Parathyroid adenoma (tissue), 2 donors: ENCODE measurements at regions not wholly inside any gene's neighbourhood (a gene's known extent, or its start where the extent isn't known, plus 50 kb on each side); places are given as distances from the start of the nearest gene placed in this dataset.

ENCODE experiments used
- H2AFZ ChIP-seq: fragments of 300-600 bp; sonication (generic); one replicate; pipeline ENCODE4 v1.7.0; 2017; ENCODE audit warnings: antibody characterized with exemption, mild to moderate bottlenecking
- H3K27ac ChIP-seq: fragments of 300-600 bp; sonication (generic); one replicate; pipeline ENCODE4 v1.7.0; 2017
- H3K27me3 ChIP-seq: fragments of 300-600 bp; sonication (generic); one replicate; pipeline ENCODE4 v1.7.0; 2017; ENCODE audit warnings: low read length; ENCODE audit not compliant: control insufficient read depth, insufficient read depth
- H3K36me3 ChIP-seq: fragments of 300-600 bp; sonication (generic); one replicate; pipeline ENCODE4 v1.7.0; 2017; ENCODE audit warnings: low read length; ENCODE audit not compliant: control insufficient read depth, insufficient read depth
- H3K4me1 ChIP-seq: fragments of 300-600 bp; sonication (generic); one replicate; pipeline ENCODE4 v1.7.0; 2017; ENCODE audit warnings: control low read depth
- H3K4me2 ChIP-seq: fragments of 300-600 bp; sonication (generic); one replicate; pipeline ENCODE4 v1.7.0; 2017; ENCODE audit warnings: low read length
- H3K4me3 ChIP-seq: fragments of 300-600 bp; sonication (generic); one replicate; pipeline ENCODE4 v1.7.0; 2017; ENCODE audit warnings: low read depth, low read length
- H3K79me2 ChIP-seq: fragments of 300-600 bp; sonication (generic); one replicate; pipeline ENCODE4 v1.7.0; 2017; ENCODE audit warnings: control low read depth
- H3K9ac ChIP-seq: fragments of 300-600 bp; sonication (generic); one replicate; pipeline ENCODE4 v1.7.0; 2017; ENCODE audit warnings: mild to moderate bottlenecking
- H3K9me3 ChIP-seq: fragments of 300-600 bp; sonication (generic); one replicate; pipeline ENCODE4 v1.7.0; 2017; ENCODE audit warnings: low read length; ENCODE audit not compliant: control insufficient read depth
- CTCF ChIP-seq: fragments of 300-600 bp; sonication (generic); IDR thresholded peaks from one replicate; pipeline ENCODE4 v1.7.0; 2017; ENCODE audit warnings: antibody characterized with exemption, mild to moderate bottlenecking
- donor health status: primary hyperparathyroidism.

DNA sequence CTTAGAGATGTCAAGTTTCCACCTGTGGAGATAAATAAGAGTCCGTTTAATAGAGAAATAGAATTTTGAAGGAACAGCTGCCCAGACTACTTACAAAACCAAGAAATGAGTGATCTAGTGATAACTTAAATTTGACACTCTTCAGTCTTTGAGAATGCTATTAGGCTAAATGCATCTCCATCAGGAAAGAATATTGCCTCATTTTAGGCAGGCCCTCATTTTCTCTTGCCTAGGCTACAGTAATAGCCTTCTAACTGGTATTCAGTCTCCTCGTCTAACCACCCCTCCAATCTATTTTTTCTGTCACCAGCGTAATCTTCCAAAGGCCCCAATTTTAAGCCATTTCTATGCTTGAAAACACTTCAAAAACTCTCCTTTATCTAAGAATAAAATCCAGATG, 537.8 kb upstream of the CA10 start:
- TF ChIP-seq CTCF = no peak
- Histone ChIP-seq H3K79me2 (no peaks in the 10 kb centered on the region), H3K4me3 (no peak overlapping the region), H3K4me1 (no peaks in the 10 kb centered on the region), H3K9me3 (no peaks in the 10 kb centered on the region), H3K36me3 (no peaks in the 10 kb centered on the region), H3K4me2 (no peak overlapping the region), H3K27ac (no peak overlapping the region), H3K9ac (no peak overlapping the region), H2AFZ (no peak overlapping the region), H3K27me3 (no peaks in the 10 kb centered on the region)

- H3K4me1 ChIP-seq = no peaks in the 10 kb centered on the region
- no peak overlapping the region for H2AFZ ChIP-seq
- H3K79me2 ChIP-seq = no peaks in the 10 kb centered on the region
- no peaks in the 10 kb centered on the region for H3K27me3 ChIP-seq
- H3K4me3 ChIP-seq = no peak overlapping the region
- H3K36me3 ChIP-seq = no peaks in the 10 kb centered on the region
- no peak overlapping the region for H3K9ac ChIP-seq
- no peak overlapping the region for H3K4me2 ChIP-seq
- no peak for TF ChIP-seq CTCF
- no peaks in the 10 kb centered on the region for H3K9me3 ChIP-seq
- no peak overlapping the region for H3K27ac ChIP-seq
Observed at GRCh38 chr17:52686140-52686539, 527.6 kb upstream of the CA10 start.

DNA sequence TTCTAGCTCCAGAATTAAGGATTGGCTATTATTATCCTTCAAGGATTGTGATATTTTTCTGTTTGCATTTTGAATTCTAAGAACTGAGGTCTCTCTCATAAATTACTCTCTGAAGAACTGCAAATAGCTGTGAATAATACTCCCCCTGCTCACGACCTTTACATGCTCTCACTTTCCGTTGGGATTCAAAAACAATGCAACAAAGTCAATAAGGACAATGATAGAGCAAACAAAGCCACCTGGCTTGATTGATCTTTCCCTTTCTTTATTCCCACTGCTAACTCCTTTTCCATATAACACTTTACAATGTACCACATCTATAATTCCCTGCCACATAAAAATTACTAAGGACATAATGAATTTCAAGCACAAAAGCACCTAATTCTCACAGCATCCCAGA, 523.0 kb upstream of the CA10 start:
- no peak overlapping the region for H3K9ac ChIP-seq
- no peak for TF ChIP-seq CTCF
- H3K4me2 ChIP-seq = no peak overlapping the region
- H3K27ac ChIP-seq = no peak overlapping the region
- H3K36me3 ChIP-seq = no peaks in the 10 kb centered on the region
- H3K9me3 ChIP-seq = no peaks in the 10 kb centered on the region
- H3K79me2 ChIP-seq = no peaks in the 10 kb centered on the region
- no peaks in the 10 kb centered on the region for H3K4me1 ChIP-seq
- H2AFZ ChIP-seq = no peak overlapping the region
- H3K4me3 ChIP-seq = no peak overlapping the region
- no peaks in the 10 kb centered on the region for H3K27me3 ChIP-seq

DNA sequence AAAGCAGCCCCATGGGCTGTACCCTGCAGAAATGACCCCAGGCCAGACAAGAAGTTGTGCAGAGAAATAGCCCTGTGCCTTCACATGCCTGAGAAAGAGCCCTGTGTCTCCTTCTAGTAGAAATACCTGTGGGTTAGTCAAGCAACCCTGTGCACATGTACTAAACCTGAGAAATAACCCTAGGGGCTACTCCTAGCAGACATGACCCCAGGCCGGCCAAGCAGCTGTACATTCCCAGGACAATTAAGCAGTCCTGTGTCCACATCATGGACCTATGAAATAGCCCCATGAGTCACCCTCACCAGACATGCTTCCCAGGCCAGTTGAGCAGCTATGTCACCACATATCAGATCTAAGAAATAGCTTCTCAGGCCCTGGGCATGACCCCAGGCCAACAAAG, 519.7 kb upstream of the CA10 start:
- H3K4me3 ChIP-seq = no peak overlapping the region
- no peak overlapping the region for H3K4me2 ChIP-seq
- no peak overlapping the region for H3K27ac ChIP-seq
- no peaks in the 10 kb centered on the region for H3K9me3 ChIP-seq
- TF ChIP-seq CTCF = no peak
- no peak overlapping the region for H3K9ac ChIP-seq
- H3K36me3 ChIP-seq = no peaks in the 10 kb centered on the region
- H3K79me2 ChIP-seq = no peaks in the 10 kb centered on the region
- no peaks in the 10 kb centered on the region for H3K27me3 ChIP-seq
- H3K4me1 ChIP-seq = no peaks in the 10 kb centered on the region
- no peak overlapping the region for H2AFZ ChIP-seq

DNA sequence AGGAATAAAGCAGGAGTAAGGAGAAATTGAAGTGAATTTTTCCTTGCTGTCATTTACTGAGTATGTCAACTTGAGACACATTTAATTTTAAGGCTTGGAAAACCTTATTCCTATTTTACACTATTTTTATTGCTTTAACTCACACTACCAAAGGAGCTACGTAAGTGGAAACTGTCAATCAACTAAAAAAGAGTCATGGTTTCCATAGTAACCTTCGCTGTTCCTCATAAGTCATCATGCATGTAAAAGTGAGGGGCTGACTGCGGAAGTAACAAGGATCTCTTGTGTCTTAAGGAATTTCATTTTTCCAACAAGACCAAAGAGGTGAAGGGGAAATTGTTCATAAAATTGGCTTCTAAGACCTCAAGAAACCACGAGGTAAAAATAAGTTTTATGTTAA, 516.2 kb upstream of the CA10 start:
- H3K27ac ChIP-seq = no peak overlapping the region
- no peaks in the 10 kb centered on the region for H3K36me3 ChIP-seq
- H3K9ac ChIP-seq = no peak overlapping the region
- H3K27me3 ChIP-seq = no peaks in the 10 kb centered on the region
- H2AFZ ChIP-seq = no peak overlapping the region
- no peak for TF ChIP-seq CTCF
- no peak overlapping the region for H3K4me2 ChIP-seq
- no peaks in the 10 kb centered on the region for H3K4me1 ChIP-seq
- H3K4me3 ChIP-seq = no peak overlapping the region
- H3K79me2 ChIP-seq = no peaks in the 10 kb centered on the region
- no peaks in the 10 kb centered on the region for H3K9me3 ChIP-seq
